NCI-H2227 (cell line): ENCODE measurements at regions not wholly inside any gene's neighbourhood (a gene's known extent, or its start where the extent isn't known, plus 50 kb on each side); places are given as distances from the start of the nearest gene placed in this dataset.

Source experiments
- DNase-seq: peaks from one replicate; lab custom pipeline; 2025; ENCODE audit not compliant: unreplicated experiment; lab: John Stamatoyannopoulos, UW

DNA sequence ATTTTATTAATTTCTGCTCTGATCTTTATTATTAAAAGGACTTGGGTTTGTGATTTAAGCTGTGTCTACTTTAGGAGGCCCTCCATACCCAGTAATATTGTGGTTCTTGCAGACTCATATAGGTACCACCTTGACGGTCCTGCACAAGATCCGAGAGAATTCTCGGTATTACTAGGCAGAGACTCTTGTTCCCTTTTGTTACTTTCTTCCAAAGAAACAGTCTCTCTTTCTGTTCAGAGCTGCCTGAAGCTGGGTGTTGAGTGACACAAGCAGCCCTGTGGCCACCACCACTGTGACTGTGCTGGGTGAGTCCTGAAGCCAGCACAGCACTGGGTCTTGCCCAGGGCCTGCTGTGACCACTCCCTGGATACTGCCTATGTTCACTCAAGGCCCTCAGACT, 666.6 kb downstream of the SEMA5A start:
- DNase-seq = no peak

- no peak for DNase-seq
Observed at GRCh38 chr5:8884029-8884428, 661.8 kb downstream of the SEMA5A start.

DNA sequence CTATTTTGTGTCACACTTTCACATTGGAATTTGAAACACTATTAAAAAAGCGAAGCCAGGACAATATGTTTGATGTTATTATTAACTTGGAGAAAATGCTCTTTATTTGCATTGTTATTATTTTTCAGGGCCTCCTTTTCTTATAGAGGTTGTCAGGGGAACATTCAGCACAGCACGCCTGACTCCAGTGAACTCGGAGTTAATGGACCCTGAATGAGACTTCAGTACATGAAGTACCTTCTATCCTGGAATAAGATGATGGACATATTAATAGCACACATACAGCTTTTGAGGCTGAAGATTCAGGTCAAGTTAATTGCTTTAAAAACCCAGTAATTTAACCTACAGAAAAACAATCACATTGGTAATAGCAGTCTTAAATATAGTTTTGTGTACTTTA, 652.9 kb downstream of the SEMA5A start:
- peak; percentile 22 for DNase-seq

GRCh38 chr5:8894031-8894430, 651.8 kb downstream of the SEMA5A start:
- DNase-seq = no peak

DNA sequence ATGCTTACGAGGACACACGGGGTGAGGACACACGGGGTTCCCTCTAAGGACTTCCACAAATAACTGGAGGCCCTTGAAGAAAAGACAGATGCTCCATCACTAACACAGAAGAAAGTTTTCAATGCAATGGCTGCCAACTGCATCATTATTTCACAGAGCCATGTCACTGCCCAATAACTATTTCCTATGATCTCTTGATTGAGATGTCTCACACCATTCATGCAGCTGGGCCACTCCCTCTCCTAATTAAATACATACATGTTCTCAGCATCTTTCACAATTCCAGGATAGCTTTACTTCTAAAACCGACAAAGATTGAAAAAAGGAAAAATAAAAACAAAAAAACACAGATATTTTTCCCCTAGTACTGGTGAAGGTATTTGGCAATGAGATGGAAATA, 650.8 kb downstream of the SEMA5A start:
- no peak for DNase-seq

DNA sequence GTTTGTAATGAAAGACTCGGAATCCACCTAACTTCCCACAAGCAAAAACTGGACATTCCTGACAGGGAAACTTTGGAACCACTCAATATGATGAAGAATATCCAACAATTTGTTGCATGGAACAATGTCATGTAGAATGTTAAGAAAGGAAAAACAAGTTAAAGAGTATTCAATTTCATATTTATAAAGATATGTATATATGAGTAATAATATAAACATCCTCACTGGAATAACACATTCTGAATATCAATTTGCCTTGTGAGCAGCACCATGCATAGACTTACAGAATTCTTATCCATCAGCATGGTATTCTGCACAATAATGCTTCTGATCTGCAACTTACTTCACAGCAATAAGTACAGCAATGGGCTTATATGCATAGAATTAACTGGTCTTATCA, 650.3 kb downstream of the SEMA5A start:
- DNase-seq = no peak

DNA sequence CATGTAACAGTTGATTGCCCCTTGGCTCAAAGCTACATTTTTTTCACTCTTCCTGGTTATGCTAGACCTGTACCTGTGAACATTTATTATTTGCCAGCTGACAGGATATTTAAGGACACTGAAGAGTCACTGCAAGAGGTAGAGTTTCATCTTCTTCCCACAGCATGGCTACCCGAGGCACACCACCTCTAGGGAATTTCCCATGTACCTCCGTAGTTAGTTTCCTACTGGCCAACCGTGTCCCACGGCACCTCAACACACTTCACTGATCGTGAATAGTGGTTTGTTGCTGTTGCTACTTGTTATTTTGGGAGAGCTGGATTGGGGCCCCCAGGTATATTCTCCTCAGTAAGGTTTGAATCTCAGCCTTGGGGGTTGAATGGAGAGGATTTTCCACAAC, 648.6 kb downstream of the SEMA5A start:
- DNase-seq = no peak

DNA sequence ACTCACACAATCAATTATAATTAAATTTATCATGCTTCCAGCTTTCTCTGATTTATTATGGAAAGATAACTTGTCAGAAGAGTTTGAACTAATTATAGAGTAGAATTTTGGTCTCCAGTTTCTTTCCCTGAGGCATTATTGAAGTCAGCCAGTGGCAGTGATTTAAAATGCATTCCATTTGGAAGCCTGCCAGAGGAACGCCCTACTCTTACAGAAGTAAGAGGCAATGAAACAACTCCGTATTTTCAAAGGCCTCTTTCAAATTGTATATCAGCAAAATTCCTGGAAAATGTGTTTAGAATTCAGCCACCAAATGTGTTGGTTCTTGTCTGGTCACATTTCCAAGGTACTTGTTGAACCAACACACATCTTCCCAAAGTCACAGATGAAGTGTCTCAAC, 640.9 kb downstream of the SEMA5A start:
- DNase-seq = peak; percentile 76

DNA sequence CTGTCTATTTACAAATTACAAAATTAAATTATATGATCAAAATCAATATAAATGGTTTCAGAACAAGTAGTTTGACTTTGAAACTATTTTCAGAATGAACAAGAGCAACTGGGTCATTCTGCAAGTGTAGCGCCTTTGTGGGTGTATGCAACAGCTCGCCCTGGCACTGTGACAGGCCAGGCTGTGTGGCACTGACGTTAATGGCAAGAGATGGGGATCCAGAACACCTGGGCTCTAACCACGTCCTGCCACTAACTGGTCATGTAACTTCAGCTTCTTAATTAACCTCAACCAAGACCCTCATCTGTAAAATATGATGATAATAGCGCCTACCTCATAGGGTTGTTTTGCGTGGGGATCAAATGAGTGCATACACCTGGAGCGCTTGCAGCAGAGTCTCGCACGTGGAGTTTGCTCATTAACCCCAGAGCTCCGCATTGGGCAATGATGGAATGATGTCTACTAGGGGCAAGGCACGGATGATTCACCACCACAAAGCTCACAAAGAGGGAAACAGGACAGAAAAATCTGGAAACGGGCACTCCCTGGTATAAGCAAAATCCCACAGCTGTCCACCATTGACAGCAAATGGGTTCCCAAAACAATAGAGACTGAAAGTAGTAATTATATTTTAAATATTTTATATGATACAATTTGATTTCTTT, 639.4 kb downstream of the SEMA5A start:
- no peak for DNase-seq

DNA sequence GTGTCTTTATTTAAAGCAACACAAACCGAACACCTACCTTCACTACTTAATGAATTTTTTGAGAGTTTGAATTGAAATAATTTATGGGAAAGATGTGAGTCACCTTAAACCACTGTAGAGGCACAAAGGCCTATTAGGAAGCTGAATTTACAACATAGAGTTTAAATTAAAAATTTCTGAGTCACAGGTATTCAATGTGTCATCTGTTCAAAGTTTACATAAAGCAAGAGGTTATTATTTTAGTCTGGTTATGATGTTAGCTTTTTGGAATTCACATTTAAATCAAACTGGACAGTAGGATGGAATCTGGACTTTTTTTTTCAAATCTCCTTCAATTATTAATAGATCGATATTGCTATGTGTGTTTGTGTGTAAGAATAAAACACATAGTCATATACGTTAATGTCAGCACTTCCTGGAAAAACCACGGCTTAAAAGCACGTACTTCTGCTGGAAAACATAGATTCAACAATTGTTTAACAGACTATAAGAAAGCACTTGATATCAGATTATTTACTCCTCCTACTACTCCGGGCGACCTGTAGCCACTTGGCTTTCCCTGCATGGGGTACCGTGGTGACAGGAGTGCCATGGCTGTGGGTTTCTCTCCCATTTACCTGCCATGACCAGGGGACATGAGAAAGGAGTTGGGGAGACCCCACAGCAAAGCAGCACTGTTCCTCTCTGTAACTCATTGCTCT, 638.6 kb downstream of the SEMA5A start:
- no peak for DNase-seq

- DNase-seq = no peak
Observed at GRCh38 chr5:8908055-8908683, 637.7 kb downstream of the SEMA5A start.

- DNase-seq = no peak
Observed at GRCh38 chr5:8912106-8912505, 633.8 kb downstream of the SEMA5A start.

DNA sequence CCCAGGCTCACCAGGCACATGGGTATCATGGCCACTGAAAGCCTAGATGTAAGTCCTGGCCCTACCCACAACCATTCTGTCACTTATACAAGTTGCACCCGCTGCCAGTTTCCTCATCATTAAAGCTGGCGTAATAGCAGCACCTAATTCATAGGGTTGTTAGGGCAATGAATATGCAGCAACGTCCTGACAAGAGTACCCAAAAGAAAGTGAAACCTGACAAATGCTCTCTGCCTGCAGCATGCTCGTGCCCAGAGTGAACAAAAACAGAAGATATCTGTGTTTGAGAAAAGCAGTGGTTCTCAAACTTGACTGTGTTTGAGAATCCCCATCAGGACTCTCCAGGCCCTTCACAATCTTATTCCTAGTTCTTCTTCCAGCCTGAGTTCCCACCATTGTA, 632.4 kb downstream of the SEMA5A start:
- DNase-seq = no peak

DNA sequence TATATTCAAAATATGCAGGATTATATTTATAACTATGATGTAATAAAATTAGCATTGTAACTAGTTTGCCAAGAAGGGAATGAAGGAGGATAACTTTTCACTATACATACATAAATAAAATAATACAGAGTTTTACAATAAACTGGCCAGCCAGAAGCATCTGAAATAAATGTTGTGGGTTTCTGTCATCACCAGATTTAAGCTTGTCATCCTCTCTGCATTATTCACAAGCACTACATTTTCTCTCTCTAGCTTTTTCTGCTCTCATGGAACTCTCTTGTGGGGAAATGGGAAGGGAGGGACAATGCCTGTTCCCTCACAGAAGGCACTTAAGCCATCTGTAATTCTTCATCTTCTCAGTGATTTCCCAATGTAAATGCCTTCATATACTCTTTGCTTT, 626.8 kb downstream of the SEMA5A start:
- DNase-seq = no peak

- DNase-seq = no peak
Observed at GRCh38 chr5:8923526-8923925, 622.3 kb downstream of the SEMA5A start.

DNA sequence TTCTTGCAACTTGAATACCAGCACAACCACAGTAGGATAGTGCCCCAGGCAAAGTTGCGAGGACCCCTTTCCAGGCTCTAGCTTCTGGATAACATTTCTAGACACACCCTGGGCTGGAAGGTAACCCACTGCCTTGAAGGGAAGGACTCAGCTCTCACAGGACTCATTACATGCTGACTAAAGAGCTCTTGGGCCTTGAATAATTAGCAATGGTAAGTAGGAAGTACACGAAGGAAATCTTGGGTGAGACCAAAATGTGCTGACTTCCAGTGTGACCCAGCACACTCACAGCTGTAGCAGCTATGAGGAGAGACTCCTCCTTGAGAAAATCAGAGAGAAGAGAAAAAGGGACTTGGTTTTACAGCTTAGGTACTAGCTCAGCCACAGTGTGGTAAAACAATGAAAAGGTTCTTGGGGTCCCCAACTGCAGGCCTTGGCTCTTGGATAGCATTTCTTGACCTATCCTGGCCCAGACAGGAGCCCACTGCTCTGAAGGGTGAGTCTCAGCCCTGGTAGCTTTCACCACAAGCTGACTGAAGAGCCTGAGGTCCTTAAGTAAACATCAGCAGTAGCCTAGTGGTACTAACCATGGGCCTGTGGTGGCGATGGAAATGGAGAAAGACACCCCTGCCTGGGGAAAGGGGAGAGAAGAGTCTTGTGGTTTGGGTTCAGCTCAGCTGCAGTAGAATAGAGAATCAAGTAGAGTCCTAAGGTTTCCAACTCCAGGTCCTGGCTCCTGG, 621.7 kb downstream of the SEMA5A start:
- no peak for DNase-seq

- DNase-seq = no peak
Observed at GRCh38 chr5:8930021-8930420, 615.9 kb downstream of the SEMA5A start.

- no peak for DNase-seq
Observed at GRCh38 chr5:8934455-8934854, 611.4 kb downstream of the SEMA5A start.

GRCh38 chr5:8940934-8941333, 604.9 kb downstream of the SEMA5A start:
- DNase-seq = no peak

- no peak for DNase-seq
Observed at GRCh38 chr5:8943301-8943700, 602.6 kb downstream of the SEMA5A start.

DNA sequence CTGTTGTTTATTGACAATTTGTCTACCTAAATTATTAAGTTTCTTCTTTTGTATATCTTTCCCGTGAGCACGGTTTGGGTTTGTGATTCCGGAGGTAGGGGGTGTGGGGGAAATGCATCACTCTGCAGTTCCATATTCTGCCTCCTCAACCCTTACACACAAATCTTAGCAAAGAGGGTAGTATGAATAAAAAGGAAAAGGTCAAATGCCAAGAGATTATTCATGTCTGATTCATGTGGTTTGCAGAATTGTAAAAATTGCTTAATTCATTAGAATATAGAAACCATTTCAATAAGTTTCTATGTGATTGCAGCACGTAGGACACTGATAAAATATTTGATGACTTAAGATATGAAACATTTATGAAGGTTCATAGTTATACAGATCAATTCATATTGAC, 601.9 kb downstream of the SEMA5A start:
- DNase-seq = no peak

DNA sequence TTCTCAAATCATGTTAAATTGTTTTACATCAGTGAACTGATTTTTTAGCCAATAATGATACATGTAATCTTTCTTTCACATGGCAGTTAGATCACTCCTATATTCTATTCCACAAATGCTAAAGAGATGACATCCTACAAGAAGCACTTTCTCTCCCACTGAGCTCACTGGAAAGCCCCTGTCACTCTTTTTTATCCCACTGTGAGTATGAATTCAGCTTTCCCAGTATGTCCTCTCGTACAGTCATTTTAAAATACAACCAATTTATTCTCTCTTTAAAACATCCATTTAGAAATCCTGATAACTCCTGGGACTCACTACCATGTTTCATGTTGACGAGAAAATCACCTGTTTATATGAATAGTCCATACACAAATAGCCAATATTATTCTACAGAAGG, 599.9 kb downstream of the SEMA5A start:
- DNase-seq = no peak
